Ectodermal cell (in vitro differentiated cells): ENCODE measurements at regions not wholly inside any gene's neighbourhood (a gene's known extent, or its start where the extent isn't known, plus 50 kb on each side); places are given as distances from the start of the nearest gene placed in this dataset.

Source experiments
- H3K27ac ChIP-seq: 2 replicates; pipeline ENCODE4 v1.7.0; 2013; ENCODE audit warnings: mild to moderate bottlenecking, low read depth, low read length; ENCODE audit not compliant: insufficient read depth, poor library complexity, severe bottlenecking
- H3K27me3 ChIP-seq: 2 replicates; pipeline ENCODE4 v1.7.0; 2013; ENCODE audit warnings: mild to moderate bottlenecking, low read length; ENCODE audit not compliant: insufficient read depth, control insufficient read depth, poor library complexity, severe bottlenecking
- H3K36me3 ChIP-seq: one replicate; pipeline ENCODE4 v1.7.0; 2013; ENCODE audit warnings: low read length; ENCODE audit not compliant: control insufficient read depth, insufficient read depth
- H3K4me1 ChIP-seq: one replicate; pipeline ENCODE4 v1.7.0; 2013; ENCODE audit warnings: low read length; ENCODE audit not compliant: control insufficient read depth, insufficient read depth
- H3K4me3 ChIP-seq: 2 replicates; pipeline ENCODE4 v1.7.0; 2013; ENCODE audit warnings: low read depth, low read length, control low read depth; ENCODE audit not compliant: insufficient read depth
- H3K9me3 ChIP-seq: 2 replicates; pipeline ENCODE4 v1.7.0; 2013; ENCODE audit warnings: mild to moderate bottlenecking, low read length, moderate library complexity; ENCODE audit not compliant: control insufficient read depth
- WGBS, 2 experiments: methylation state at CpG; one replicate each; pipeline ENCODE4 v1.1.7; 2013; ENCODE audit warnings: missing lambda C conversion rate in 2 of 2; 5-methylcytosine and 5-hydroxymethylcytosine counted together

DNA sequence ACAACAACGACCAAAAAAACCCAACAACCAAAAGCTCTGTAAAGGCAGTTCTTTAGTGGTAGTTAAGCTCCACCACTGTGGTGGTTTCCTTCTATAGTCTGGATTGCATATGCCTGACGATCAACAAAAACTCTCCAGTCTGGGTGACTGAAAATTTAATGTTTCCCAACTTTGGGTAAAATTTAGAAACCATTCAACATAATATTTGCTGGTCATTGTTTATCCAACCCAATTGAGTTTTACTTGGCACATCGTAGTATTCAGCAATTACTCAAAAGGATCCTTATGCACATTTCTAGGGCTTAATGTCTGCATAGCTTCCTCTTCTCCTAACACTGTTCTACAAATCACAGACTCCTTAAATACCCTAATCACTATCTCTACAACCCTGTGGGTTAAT lies 1080.2 kb upstream of the NRXN1 start:
- no peak overlapping the region for H3K27ac ChIP-seq
- H3K4me3 ChIP-seq: no peak overlapping the region
- WGBS, 2 experiments: 86 to 88% methylated on average over 3 of the region's 3 CpGs
- no peaks in the 10 kb centered on the region for H3K4me1 ChIP-seq
- no peaks in the 10 kb centered on the region for H3K27me3 ChIP-seq
- H3K36me3 ChIP-seq: no peaks in the 10 kb centered on the region
- no peaks in the 10 kb centered on the region for H3K9me3 ChIP-seq

DNA sequence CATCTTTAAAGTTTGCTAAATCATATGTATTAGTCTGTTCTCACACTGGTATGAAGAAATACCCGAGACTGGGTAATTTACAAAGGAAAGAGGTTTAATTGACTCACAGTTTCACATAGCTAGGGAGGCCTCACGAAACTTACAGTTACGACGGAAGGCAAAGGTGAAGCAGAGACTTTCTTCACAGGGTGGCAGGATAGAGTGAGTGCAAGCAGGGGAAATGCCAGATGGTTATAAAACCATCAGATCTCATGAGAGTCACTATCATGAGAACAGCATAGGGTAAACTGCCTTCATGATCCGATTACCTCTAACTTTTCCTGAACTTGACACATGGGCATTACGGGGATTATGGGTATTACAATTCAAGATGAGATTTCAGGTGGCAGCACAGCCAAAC lies 1075.2 kb upstream of the NRXN1 start:
- H3K27ac ChIP-seq: no peak overlapping the region
- no peaks in the 10 kb centered on the region for H3K36me3 ChIP-seq
- WGBS, 2 experiments: 92 to 98% methylated on average over 6 of the region's 6 CpGs
- no peaks in the 10 kb centered on the region for H3K4me1 ChIP-seq
- H3K27me3 ChIP-seq: no peaks in the 10 kb centered on the region
- H3K9me3 ChIP-seq: no peaks in the 10 kb centered on the region
- no peak overlapping the region for H3K4me3 ChIP-seq

DNA sequence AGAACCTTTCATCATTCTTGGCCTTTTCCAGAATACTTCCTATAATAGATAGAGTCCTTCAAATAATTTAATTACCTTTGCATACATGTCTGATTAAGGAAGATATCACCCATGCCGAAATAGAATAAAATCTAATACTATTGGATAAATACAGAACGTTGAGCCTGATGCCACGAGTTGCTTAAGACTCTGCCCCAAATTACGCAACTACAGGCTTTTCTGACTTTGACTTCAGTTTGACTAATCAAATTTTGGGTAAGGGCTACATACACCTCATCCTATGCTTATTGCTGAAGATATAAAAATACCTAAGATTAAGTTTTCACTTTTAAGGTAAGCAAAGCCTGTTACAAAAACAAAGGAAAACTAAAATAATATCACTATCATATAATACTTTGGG lies 1065.1 kb upstream of the NRXN1 start:
- Histone ChIP-seq H3K27me3 (no peaks in the 10 kb centered on the region), H3K27ac (no peak overlapping the region), H3K36me3 (no peaks in the 10 kb centered on the region), H3K4me3 (no peak overlapping the region), H3K4me1 (no peaks in the 10 kb centered on the region), H3K9me3 (no peaks in the 10 kb centered on the region)
- 89 to 100% methylated on average over 3 to 4 of the region's 4 CpGs for WGBS, 2 experiments

DNA sequence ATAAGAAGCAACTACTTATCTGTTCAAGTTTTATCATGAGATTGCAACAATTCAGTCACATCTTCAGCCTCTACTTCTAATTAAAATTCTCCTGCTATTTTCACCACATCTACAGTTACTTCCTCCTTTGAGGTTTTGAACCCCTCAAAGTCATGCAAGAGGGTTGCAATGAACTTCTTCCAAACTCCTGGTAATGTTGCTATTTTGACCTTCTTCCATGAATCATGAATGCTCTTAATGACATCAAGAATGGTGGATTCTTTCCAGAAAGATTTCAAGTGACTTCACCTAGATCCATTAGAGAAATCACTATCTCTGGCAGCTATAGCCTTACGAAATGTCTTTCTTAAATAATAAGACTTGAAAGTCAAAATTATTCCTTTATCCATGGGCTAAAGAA lies 1052.8 kb upstream of the NRXN1 start:
- no peaks in the 10 kb centered on the region for H3K4me1 ChIP-seq
- no peak overlapping the region for H3K4me3 ChIP-seq
- no peaks in the 10 kb centered on the region for H3K27me3 ChIP-seq
- 100% methylated on average over 1 of the region's 1 CpG; no CpG with 5 or more reads in 1 of the 2 experiments for WGBS, 2 experiments
- no peak overlapping the region for H3K27ac ChIP-seq
- no peaks in the 10 kb centered on the region for H3K36me3 ChIP-seq
- H3K9me3 ChIP-seq: no peaks in the 10 kb centered on the region

DNA sequence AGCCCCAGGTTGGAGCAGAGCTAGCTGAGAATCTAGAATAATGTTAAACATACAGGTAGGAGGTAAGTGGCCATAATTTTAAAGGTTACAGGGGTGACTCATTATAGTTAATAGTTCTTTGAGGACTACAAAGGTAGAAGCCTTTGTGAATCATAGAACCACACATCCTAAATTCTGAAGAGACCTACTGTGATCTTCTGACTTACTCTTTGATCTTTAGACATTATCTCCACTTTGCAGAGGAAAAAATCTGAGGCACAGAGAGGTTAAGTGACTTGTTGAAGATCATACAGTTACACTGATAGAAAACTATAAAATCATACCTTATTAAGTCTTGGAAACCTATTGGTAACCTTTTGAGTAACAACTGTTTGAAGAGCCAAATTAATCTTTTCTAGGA lies 1051.3 kb upstream of the NRXN1 start:
- Histone ChIP-seq H3K27ac (no peak overlapping the region), H3K4me1 (no peaks in the 10 kb centered on the region), H3K27me3 (no peaks in the 10 kb centered on the region), H3K4me3 (no peak overlapping the region), H3K36me3 (no peaks in the 10 kb centered on the region), H3K9me3 (no peaks in the 10 kb centered on the region)

DNA sequence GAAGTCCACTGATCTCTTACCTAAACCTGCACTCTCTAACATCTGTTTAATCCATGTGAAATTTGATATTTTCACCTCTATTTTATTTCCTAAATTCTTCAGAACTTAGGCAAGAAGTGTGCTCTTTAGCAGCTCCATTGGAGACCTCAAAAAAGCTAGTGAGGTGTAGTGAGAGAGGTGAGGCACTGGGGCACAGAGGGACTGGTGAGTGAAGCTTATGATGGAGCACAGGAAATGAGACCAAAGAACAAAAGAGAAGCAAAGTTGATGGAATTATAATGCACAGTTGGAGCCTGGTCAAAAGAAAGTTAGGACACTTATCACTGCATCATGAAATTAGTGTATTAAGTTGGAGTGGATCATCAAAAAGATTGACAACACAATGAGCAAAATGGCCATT lies 1050.7 kb upstream of the NRXN1 start:
- Histone ChIP-seq H3K27me3 (no peaks in the 10 kb centered on the region), H3K4me1 (no peaks in the 10 kb centered on the region), H3K27ac (no peak overlapping the region), H3K4me3 (no peak overlapping the region), H3K9me3 (no peaks in the 10 kb centered on the region), H3K36me3 (no peaks in the 10 kb centered on the region)

DNA sequence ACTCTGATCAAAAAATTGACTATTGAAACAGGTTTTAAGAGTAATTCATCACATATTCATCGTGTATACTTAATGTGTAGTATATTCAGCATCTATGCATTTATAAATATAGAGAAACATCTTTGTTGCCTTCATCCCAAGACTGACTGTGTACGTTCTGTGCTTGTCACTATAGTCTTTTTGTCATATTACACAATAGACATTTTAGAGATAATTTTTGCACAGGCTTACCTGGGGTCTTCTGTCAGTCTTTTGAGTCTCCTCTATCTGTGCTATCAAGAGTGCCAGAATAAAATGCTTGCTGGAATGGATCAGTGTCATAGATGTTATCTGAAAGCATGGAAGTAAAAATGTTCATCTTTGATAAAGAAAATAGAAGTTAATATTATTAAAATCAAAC lies 1047.7 kb upstream of the NRXN1 start:
- no peak overlapping the region for H3K4me3 ChIP-seq
- 80 to 90% methylated on average over 1 of the region's 2 CpGs for WGBS, 2 experiments

DNA sequence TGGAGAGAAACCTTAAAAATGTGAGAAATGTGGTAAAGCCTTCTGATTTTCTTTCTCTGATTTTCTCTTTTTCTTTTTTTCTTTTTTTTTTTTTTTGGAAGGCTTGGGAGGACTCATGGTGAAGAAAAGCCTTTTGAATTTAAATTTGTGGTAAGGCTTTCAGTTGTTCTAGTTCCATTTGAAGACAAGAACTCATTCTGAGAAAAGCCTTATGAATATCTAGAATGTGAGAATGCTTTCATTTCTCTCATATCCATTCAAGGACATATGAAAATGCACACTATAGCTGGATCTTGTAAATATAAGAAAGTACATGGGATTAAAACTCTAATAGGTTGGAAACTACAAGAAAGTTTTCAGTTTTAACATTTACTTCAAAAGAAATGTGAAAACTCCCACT lies 1045.2 kb upstream of the NRXN1 start:
- Histone ChIP-seq H3K36me3 (no peaks in the 10 kb centered on the region), H3K9me3 (no peaks in the 10 kb centered on the region), H3K4me1 (no peaks in the 10 kb centered on the region), H3K27ac (no peak overlapping the region), H3K4me3 (no peak overlapping the region), H3K27me3 (no peaks in the 10 kb centered on the region)

More for the DNA sequence above, 1047.7 kb upstream of the NRXN1 start:
- Histone ChIP-seq H3K4me1 (no peaks in the 10 kb centered on the region), H3K27me3 (no peaks in the 10 kb centered on the region), H3K9me3 (no peaks in the 10 kb centered on the region), H3K27ac (no peak overlapping the region), H3K36me3 (no peaks in the 10 kb centered on the region)

DNA sequence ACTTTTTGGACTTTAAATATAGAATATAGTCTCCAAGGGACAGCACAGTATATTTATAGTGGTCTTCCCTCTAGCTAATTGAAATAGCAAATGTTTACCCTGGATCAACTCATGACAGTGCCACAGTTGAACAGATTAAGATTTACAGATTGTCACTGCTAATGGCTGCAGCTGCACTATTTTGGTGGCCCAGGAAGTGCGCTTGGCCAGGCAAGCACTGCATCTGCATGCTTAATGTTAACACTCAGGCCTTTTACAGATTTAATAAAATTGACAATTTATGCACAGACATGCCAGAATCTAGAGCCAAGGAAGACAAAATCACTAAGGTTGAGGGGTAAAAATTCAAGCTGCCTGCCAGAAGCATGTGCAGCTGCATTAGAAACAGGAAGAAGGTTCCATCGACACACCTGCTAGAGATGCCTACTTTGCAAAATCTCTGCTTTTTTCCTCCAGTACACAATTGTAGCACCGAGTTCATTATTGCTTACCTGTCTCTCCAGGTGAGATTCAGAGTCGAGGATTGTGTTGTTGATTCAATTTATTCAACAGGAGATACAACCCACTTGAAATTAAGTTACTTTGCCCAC lies 1042.3 kb upstream of the NRXN1 start:
- H3K9me3 ChIP-seq: no peaks in the 10 kb centered on the region
- no peaks in the 10 kb centered on the region for H3K36me3 ChIP-seq
- no peaks in the 10 kb centered on the region for H3K4me1 ChIP-seq
- no peaks in the 10 kb centered on the region for H3K27me3 ChIP-seq
- no peak overlapping the region for H3K27ac ChIP-seq
- 93 to 97% methylated on average over 4 of the region's 4 CpGs for WGBS, 2 experiments
- no peak overlapping the region for H3K4me3 ChIP-seq

DNA sequence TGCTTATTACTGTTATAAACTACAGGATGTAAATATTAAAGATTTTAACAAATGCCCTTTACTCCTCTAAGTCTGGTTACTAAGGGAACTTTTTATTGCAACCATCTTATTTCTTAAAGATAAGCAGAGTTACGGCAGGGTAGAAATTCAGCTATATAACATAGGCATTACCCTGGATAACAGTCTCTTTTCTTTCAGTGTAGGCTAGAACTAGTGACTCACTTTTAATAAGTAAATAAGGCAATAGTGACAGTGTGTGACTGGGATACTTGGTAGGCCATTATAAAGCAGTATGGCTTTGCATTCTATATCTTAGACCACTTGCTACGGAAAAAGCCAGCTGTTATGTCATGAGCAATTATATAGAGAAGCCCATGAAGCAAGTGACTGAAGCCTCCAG lies 1041.0 kb upstream of the NRXN1 start:
- H3K27me3 ChIP-seq: no peaks in the 10 kb centered on the region
- H3K4me1 ChIP-seq: no peaks in the 10 kb centered on the region
- no peak overlapping the region for H3K27ac ChIP-seq
- WGBS, 2 experiments: 42 to 53% methylated on average over 2 of the region's 2 CpGs
- no peak overlapping the region for H3K4me3 ChIP-seq
- no peaks in the 10 kb centered on the region for H3K9me3 ChIP-seq
- no peaks in the 10 kb centered on the region for H3K36me3 ChIP-seq

DNA sequence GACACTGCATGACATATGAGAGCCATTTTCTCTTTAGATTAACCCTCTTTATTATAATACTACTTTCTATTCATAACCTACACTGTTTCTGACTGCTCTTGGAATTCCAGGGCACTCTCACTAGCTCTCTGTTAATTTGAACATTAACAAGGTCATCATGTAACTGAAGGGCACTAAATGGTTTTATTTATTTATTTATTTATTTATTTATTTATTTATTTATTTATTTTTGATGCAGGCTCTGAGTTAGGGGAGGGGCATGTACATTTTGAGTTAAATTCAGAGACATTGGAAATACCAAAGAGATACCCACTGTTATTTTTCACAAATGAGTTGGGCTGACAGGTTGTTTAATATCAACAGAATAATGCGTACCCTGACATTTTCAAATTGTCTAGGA lies 1038.7 kb upstream of the NRXN1 start:
- H3K27ac ChIP-seq: no peak overlapping the region
- H3K9me3 ChIP-seq: no peaks in the 10 kb centered on the region
- H3K4me3 ChIP-seq: no peak overlapping the region
- H3K4me1 ChIP-seq: no peaks in the 10 kb centered on the region
- no peaks in the 10 kb centered on the region for H3K36me3 ChIP-seq
- H3K27me3 ChIP-seq: no peaks in the 10 kb centered on the region
- 97 to 100% methylated on average over 1 of the region's 1 CpG for WGBS, 2 experiments
